Astrocyte (in vitro differentiated cells and primary cell): ENCODE measurements at regions not wholly inside any gene's neighbourhood (a gene's known extent, or its start where the extent isn't known, plus 50 kb on each side); places are given as distances from the start of the nearest gene placed in this dataset.

ENCODE experiments used
- DNase-seq: peaks from one replicate; pipeline ENCODE4 v3.0.0-alpha.2; 2010; ENCODE audit warnings: low read depth
- FAIRE-seq: peaks from 2 replicates; lab custom pipeline; 2011; peaks lifted over from hg19 to GRCh38; lab: Jason Lieb, UNC
- H2AFZ ChIP-seq: 2 replicates; pipeline ENCODE4 v1.6.0; 2012; ENCODE audit warnings: low read depth, low read length, inconsistent platforms
- H3K27ac ChIP-seq: 2 replicates; pipeline ENCODE4 v1.5.1; 2011; ENCODE audit warnings: low read depth, low read length, inconsistent platforms
- H3K27me3 ChIP-seq: 2 replicates; pipeline ENCODE4 v1.6.0; 2011; ENCODE audit warnings: low read length, inconsistent platforms; ENCODE audit not compliant: insufficient read depth
- H3K36me3 ChIP-seq: 2 replicates; pipeline ENCODE4 v1.5.1; 2011; ENCODE audit warnings: low read length, inconsistent platforms; ENCODE audit not compliant: insufficient read depth
- H3K4me1 ChIP-seq: 2 replicates; pipeline ENCODE4 v1.5.1; 2011; ENCODE audit warnings: low read length, inconsistent platforms; ENCODE audit not compliant: insufficient read depth
- H3K4me2 ChIP-seq: 2 replicates; pipeline ENCODE4 v1.6.0; 2012; ENCODE audit warnings: low read length, inconsistent platforms
- H3K4me3 ChIP-seq: 2 replicates; pipeline ENCODE4 v1.5.1; 2011; ENCODE audit warnings: low read depth, mild to moderate bottlenecking, low read length, inconsistent platforms; ENCODE audit not compliant: insufficient read depth
- H3K79me2 ChIP-seq: 2 replicates; pipeline ENCODE4 v1.6.0; 2012; ENCODE audit warnings: mild to moderate bottlenecking, low read length, inconsistent platforms; ENCODE audit not compliant: insufficient read depth
- H3K9ac ChIP-seq: 2 replicates; pipeline ENCODE4 v1.6.0; 2012; ENCODE audit warnings: mild to moderate bottlenecking, low read length, inconsistent platforms
- H3K9me3 ChIP-seq: 2 replicates; pipeline ENCODE4 v1.5.1; 2012; ENCODE audit warnings: low read depth, mild to moderate bottlenecking, low read length, inconsistent platforms; ENCODE audit not compliant: insufficient read depth
- H4K20me1 ChIP-seq: 2 replicates; pipeline ENCODE4 v1.6.0; 2012; ENCODE audit warnings: low read length, inconsistent platforms; ENCODE audit not compliant: insufficient read depth
- H3K27ac Mint-ChIP-seq: one replicate; pipeline ENCODE4 v1.8.0; 2021; ENCODE audit warnings: mild to moderate bottlenecking, mixed read lengths; ENCODE audit not compliant: unreplicated experiment
- H3K27me3 Mint-ChIP-seq: one replicate; pipeline ENCODE4 v1.8.0; 2021; ENCODE audit warnings: low read depth, mixed read lengths; ENCODE audit not compliant: unreplicated experiment
- H3K36me3 Mint-ChIP-seq: one replicate; pipeline ENCODE4 v1.8.0; 2021; ENCODE audit warnings: low read depth, mixed read lengths; ENCODE audit not compliant: unreplicated experiment
- H3K4me1 Mint-ChIP-seq: one replicate; pipeline ENCODE4 v1.8.0; 2021; ENCODE audit warnings: low read depth, mixed read lengths; ENCODE audit not compliant: unreplicated experiment
- H3K4me3 Mint-ChIP-seq: one replicate; pipeline ENCODE4 v1.8.0; 2021; ENCODE audit warnings: mild to moderate bottlenecking, moderate library complexity, mixed read lengths; ENCODE audit not compliant: unreplicated experiment
- H3K9me3 Mint-ChIP-seq: one replicate; pipeline ENCODE4 v1.8.0; 2021; ENCODE audit warnings: mild to moderate bottlenecking, mixed read lengths; ENCODE audit not compliant: unreplicated experiment
- EZH2 ChIP-seq: IDR thresholded peaks from 2 replicates; pipeline ENCODE4 v1.6.1; 2012; ENCODE audit warnings: mild to moderate bottlenecking, low read length, inconsistent platforms; ENCODE audit not compliant: insufficient read depth
- TF ChIP-seq, protein P1 (sequence below): IDR thresholded peaks from 2 replicates; pipeline ENCODE4 v1.5.1; 2011; ENCODE audit warnings: low read depth, mild to moderate bottlenecking, inconsistent platforms, low read length, moderate library complexity; ENCODE audit not compliant: insufficient read depth

GRCh38 chr14:22118899-22119477, 445.4 kb upstream of the OR4E1 start:
- no peaks in the 10 kb centered on the region for H4K20me1 ChIP-seq
- no peaks in the 10 kb centered on the region for H3K9me3 Mint-ChIP-seq
- no peak overlapping the region for H3K9ac ChIP-seq
- H3K27ac ChIP-seq, result no peak overlapping the region
- H3K36me3 ChIP-seq, result no peaks in the 10 kb centered on the region
- no peaks in the 10 kb centered on the region for H3K4me1 ChIP-seq
- FAIRE-seq (no peak), DNase-seq (no peak)
- no peaks in the 10 kb centered on the region for H3K9me3 ChIP-seq
- no peak overlapping the region for H3K4me2 ChIP-seq
- peaks cover 11% of the 10 kb centered on the region for H3K4me1 Mint-ChIP-seq
- H3K27me3 Mint-ChIP-seq, result no peaks in the 10 kb centered on the region
- H3K27ac Mint-ChIP-seq, result no peak overlapping the region
- no peaks in the 10 kb centered on the region for H3K36me3 Mint-ChIP-seq
- H2AFZ ChIP-seq, result no peak overlapping the region
- H3K4me3 ChIP-seq, result no peak overlapping the region
- no peaks in the 10 kb centered on the region for H3K79me2 ChIP-seq
- TF ChIP-seq, protein P1, sequence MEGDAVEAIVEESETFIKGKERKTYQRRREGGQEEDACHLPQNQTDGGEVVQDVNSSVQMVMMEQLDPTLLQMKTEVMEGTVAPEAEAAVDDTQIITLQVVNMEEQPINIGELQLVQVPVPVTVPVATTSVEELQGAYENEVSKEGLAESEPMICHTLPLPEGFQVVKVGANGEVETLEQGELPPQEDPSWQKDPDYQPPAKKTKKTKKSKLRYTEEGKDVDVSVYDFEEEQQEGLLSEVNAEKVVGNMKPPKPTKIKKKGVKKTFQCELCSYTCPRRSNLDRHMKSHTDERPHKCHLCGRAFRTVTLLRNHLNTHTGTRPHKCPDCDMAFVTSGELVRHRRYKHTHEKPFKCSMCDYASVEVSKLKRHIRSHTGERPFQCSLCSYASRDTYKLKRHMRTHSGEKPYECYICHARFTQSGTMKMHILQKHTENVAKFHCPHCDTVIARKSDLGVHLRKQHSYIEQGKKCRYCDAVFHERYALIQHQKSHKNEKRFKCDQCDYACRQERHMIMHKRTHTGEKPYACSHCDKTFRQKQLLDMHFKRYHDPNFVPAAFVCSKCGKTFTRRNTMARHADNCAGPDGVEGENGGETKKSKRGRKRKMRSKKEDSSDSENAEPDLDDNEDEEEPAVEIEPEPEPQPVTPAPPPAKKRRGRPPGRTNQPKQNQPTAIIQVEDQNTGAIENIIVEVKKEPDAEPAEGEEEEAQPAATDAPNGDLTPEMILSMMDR, result no peak
- no peaks in the 10 kb centered on the region for H3K27me3 ChIP-seq
- no peak overlapping the region for H3K4me3 Mint-ChIP-seq

GRCh38 chr14:22113401-22113800, 439.8 kb upstream of the OR4E1 start:
- no peaks in the 10 kb centered on the region for H3K9me3 Mint-ChIP-seq
- no peak overlapping the region for H3K4me3 Mint-ChIP-seq
- H3K36me3 ChIP-seq, result no peaks in the 10 kb centered on the region
- no peaks in the 10 kb centered on the region for H3K9me3 ChIP-seq
- H3K9ac ChIP-seq, result no peak overlapping the region
- H3K4me2 ChIP-seq, result no peak overlapping the region
- no peak overlapping the region for H2AFZ ChIP-seq
- H3K4me1 ChIP-seq, result no peaks in the 10 kb centered on the region
- no peaks in the 10 kb centered on the region for H4K20me1 ChIP-seq
- H3K4me3 ChIP-seq, result no peak overlapping the region
- H3K27ac ChIP-seq, result no peak overlapping the region
- FAIRE-seq, result no peak
- no peaks in the 10 kb centered on the region for H3K27me3 ChIP-seq
- TF ChIP-seq EZH2, result no peak
- TF ChIP-seq, protein P1, result no peak
- no peaks in the 10 kb centered on the region for H3K4me1 Mint-ChIP-seq
- no peaks in the 10 kb centered on the region for H3K36me3 Mint-ChIP-seq
- H3K79me2 ChIP-seq, result no peaks in the 10 kb centered on the region
- DNase-seq, result no peak
- H3K27me3 Mint-ChIP-seq, result peaks cover 4% of the 10 kb centered on the region
- no peak overlapping the region for H3K27ac Mint-ChIP-seq

GRCh38 chr14:22112004-22112403, 438.4 kb upstream of the OR4E1 start:
- Histone ChIP-seq H2AFZ (no peak overlapping the region), H3K79me2 (no peaks in the 10 kb centered on the region), H3K4me3 (no peak overlapping the region), H3K9me3 (no peaks in the 10 kb centered on the region), H4K20me1 (no peaks in the 10 kb centered on the region), H3K4me2 (no peak overlapping the region), H3K27ac (no peak overlapping the region), H3K9ac (no peak overlapping the region), H3K4me1 (no peaks in the 10 kb centered on the region), H3K27me3 (no peaks in the 10 kb centered on the region), H3K36me3 (no peaks in the 10 kb centered on the region)
- Mint-ChIP-seq H3K27me3 (peaks cover 4% of the 10 kb centered on the region), H3K9me3 (no peaks in the 10 kb centered on the region), H3K4me3 (no peak overlapping the region), H3K27ac (no peak overlapping the region), H3K4me1 (peaks cover 6% of the 10 kb centered on the region), H3K36me3 (no peaks in the 10 kb centered on the region)
- TF ChIP-seq, protein P1, result peak; percentile 37
- no peak for TF ChIP-seq EZH2
- FAIRE-seq (no peak), DNase-seq (no peak)
